ENCODE measurements at regions not wholly inside any gene's neighbourhood (a gene's known extent, or its start where the extent isn't known, plus 50 kb on each side); places are given as distances from the start of the nearest gene placed in this dataset.

GRCh38 chr2:226227341-226227740, 572.3 kb downstream of the IRS1 start:
- Histone ChIP-seq H3K9me3 (ENCODE audit: control insufficient read depth, low read length) (no peaks in the 10 kb centered on the region), H3K27me3 (ENCODE audit: control insufficient read depth, insufficient read depth) (no peaks in the 10 kb centered on the region), H3K4me1 (ENCODE audit: control insufficient read depth, insufficient read depth, low read length) (no peaks in the 10 kb centered on the region), H3K4me3 (ENCODE audit: low read length) (no peak overlapping the region), H3K27ac (ENCODE audit: low read length) (no peak overlapping the region)
- intact Hi-C loops (cut with DNase I): no loop called here
- ATAC-seq (no peak), DNase-seq (no peak)

GRCh38 chr2:226223704-226224103, 575.9 kb downstream of the IRS1 start:
- ATAC-seq (no peak), DNase-seq (no peak)
- intact Hi-C loops (cut with DNase I): loop anchor here in 1 of 4 donors (5.0 kb wide), 1 partner anchor 579 kb away; no protein-coding TSS in a partner anchor
- Histone ChIP-seq H3K27ac (ENCODE audit: low read length) (no peak overlapping the region), H3K9me3 (ENCODE audit: control insufficient read depth, low read length) (no peaks in the 10 kb centered on the region), H3K4me1 (ENCODE audit: control insufficient read depth, insufficient read depth, low read length) (no peaks in the 10 kb centered on the region), H3K27me3 (ENCODE audit: control insufficient read depth, insufficient read depth) (no peaks in the 10 kb centered on the region), H3K4me3 (ENCODE audit: low read length) (no peak overlapping the region)
- WGBS: 91% methylated on average over 2 of the region's 2 CpGs

DNA sequence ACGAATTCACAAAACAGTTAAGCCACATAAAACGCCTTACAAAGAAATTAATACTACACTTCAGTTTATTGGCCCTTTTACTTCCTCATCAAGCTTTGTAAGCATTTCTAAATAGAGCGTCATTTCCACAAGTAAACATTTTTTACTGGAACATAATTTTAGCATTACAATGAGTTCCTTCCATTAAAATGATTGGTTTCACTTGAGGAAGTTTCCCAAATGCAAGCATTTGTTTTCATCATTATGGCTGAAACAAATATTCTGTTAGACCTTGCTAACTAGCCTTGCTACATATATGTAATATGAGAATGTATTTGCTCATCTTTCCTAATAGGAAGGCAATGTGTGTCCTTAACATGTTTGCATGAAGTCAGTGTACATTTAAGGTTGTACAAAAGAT, 579.1 kb downstream of the IRS1 start:
- Histone ChIP-seq H3K27me3 (ENCODE audit: control insufficient read depth, insufficient read depth) (no peaks in the 10 kb centered on the region), H3K4me1 (ENCODE audit: control insufficient read depth, insufficient read depth, low read length) (no peaks in the 10 kb centered on the region), H3K9me3 (ENCODE audit: control insufficient read depth, low read length) (no peaks in the 10 kb centered on the region), H3K4me3 (ENCODE audit: low read length) (no peak overlapping the region), H3K27ac (ENCODE audit: low read length) (no peak overlapping the region)
- 74% methylated on average over 3 of the region's 3 CpGs for WGBS
- intact Hi-C loops (cut with DNase I): loop anchor here in 1 of 4 donors (5.0 kb wide), 1 partner anchor 582 kb away; no protein-coding TSS in a partner anchor
- DNase-seq (no peak), ATAC-seq (no peak)

GRCh38 chr2:226217191-226217590, 582.4 kb downstream of the IRS1 start:
- Histone ChIP-seq H3K27me3 (ENCODE audit: control insufficient read depth, insufficient read depth) (no peaks in the 10 kb centered on the region), H3K4me1 (ENCODE audit: control insufficient read depth, insufficient read depth, low read length) (no peaks in the 10 kb centered on the region), H3K4me3 (ENCODE audit: low read length) (no peak overlapping the region), H3K27ac (ENCODE audit: low read length) (no peak overlapping the region), H3K9me3 (ENCODE audit: control insufficient read depth, low read length) (no peaks in the 10 kb centered on the region)
- no peak for ATAC-seq
- 58% methylated on average over 1 of the region's 1 CpG for whole genome bisulfite sequencing
- DNase-seq: no peak
- intact Hi-C loops (cut with DNase I): loop anchor here in 3 of 4 donors (5.0 to 10.0 kb wide), 2 partner anchors 578 to 580 kb away; partner anchors contain the start of gene IRS1 (in 3 of the 3)

DNA sequence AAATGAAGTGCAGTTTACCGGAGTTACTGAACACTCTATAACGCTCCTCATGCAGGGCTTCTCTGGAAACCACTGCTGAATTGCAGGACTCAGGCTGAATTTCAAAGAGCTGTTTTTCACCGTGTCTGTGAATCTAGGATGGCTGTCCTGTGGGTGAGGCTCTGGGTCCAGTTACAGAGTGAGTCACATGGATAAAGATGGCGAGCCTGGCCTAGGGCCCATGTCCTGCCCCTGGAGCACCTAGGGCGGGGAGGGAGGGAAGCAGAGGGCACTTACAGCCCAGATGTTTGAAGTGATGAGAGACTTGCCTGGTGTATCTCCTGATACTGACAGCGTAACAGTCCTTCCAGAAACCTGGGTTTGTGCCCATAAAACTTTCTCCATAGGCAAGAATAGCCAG, 583.0 kb downstream of the IRS1 start:
- Histone ChIP-seq H3K27ac (ENCODE audit: low read length) (no peak overlapping the region), H3K4me1 (ENCODE audit: control insufficient read depth, insufficient read depth, low read length) (no peaks in the 10 kb centered on the region), H3K9me3 (ENCODE audit: control insufficient read depth, low read length) (no peaks in the 10 kb centered on the region), H3K27me3 (ENCODE audit: control insufficient read depth, insufficient read depth) (no peaks in the 10 kb centered on the region), H3K4me3 (ENCODE audit: low read length) (no peak overlapping the region)
- WGBS: 92% methylated on average over 6 of the region's 6 CpGs
- intact Hi-C loops (cut with DNase I): loop anchor here in 3 of 4 donors (5.0 to 10.0 kb wide), 2 partner anchors 578 to 581 kb away; partner anchors contain the start of gene IRS1 (in 3 of the 3)
- peak in 1 of 3 donors; percentile 28 for DNase-seq
- ATAC-seq: no peak

DNA sequence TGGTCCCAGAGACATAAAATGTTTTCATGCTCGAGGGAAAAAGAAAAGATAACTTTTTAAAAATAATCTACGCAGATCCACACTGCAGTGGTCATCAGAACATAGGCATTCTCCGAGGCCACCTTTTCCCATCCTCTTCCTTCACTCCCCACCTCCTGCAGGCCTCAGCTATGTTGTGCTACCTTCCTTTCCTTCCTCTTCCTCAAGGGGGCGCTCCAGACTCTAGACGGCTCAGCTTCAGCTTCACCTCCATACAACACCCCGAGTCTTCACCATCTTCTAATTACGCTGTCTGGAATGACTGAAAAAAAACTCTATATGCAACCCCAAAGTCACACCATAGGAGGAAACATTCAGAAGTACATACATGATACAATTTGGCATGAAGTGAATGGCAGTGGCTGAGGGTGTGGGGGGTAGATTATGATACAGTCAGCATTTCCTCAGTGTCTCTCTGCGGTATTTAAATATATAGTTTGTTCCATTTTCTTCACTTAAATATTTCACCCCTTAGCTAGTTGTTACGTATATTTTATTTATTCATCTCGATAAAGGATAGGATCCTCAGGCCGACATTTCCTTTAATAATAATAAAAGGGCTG, 583.6 kb downstream of the IRS1 start:
- 59% methylated on average over 11 of the region's 11 CpGs for WGBS
- H3K27ac ChIP-seq (ENCODE audit: low read length): no peak overlapping the region
- H3K9me3 ChIP-seq (ENCODE audit: control insufficient read depth, low read length): no peaks in the 10 kb centered on the region
- no peaks in the 10 kb centered on the region for H3K4me1 ChIP-seq (ENCODE audit: control insufficient read depth, insufficient read depth, low read length)
- ATAC-seq (peak; percentile 71 to 86), DNase-seq (peak; percentile 27 to 52 (median 38))
- intact Hi-C loops (cut with DNase I): loop anchor here in 3 of 4 donors (5.0 to 10.0 kb wide), 2 partner anchors 579 to 581 kb away; partner anchors contain the start of gene IRS1 (in 3 of the 3)
- H3K27me3 ChIP-seq (ENCODE audit: control insufficient read depth, insufficient read depth): no peaks in the 10 kb centered on the region
- H3K4me3 ChIP-seq (ENCODE audit: low read length): no peak overlapping the region

GRCh38 chr2:226213717-226214116, 585.9 kb downstream of the IRS1 start:
- no peaks in the 10 kb centered on the region for H3K27me3 ChIP-seq (ENCODE audit: control insufficient read depth, insufficient read depth)
- intact Hi-C loops (cut with DNase I): loop anchor here in 1 of 4 donors (10.0 kb wide), 1 partner anchor 581 kb away; the partner anchor contains the start of gene IRS1
- DNase-seq (no peak), ATAC-seq (no peak)
- no peak overlapping the region for H3K4me3 ChIP-seq (ENCODE audit: low read length)
- WGBS: 67% methylated on average over 4 of the region's 4 CpGs
- H3K27ac ChIP-seq (ENCODE audit: low read length): no peak overlapping the region
- no peaks in the 10 kb centered on the region for H3K4me1 ChIP-seq (ENCODE audit: control insufficient read depth, insufficient read depth, low read length)
- H3K9me3 ChIP-seq (ENCODE audit: control insufficient read depth, low read length): no peaks in the 10 kb centered on the region

DNA sequence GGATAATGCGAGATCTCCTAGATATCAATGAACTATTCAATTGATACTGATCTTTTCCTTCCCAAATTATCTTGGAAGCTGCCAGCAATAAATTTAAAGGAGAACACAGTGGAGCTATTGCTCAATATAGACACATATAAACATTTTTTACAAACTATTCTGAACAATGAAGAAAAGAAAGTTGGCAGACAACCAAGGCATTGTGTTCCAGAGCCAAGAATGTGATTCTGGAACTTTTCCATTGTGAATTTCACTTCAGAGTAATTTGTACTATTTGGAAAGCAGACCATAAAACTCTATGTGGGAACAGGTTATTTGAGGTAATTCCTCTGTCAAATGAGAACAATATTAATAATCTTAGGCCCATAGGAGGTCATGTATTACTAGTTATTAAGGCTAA, 588.2 kb downstream of the IRS1 start:
- intact Hi-C loops (cut with DNase I): loop anchor here in 1 of 4 donors (10.0 kb wide), 1 partner anchor 583 kb away; the partner anchor contains the start of gene IRS1
- WGBS: 41% methylated on average over 1 of the region's 1 CpG
- Histone ChIP-seq H3K4me1 (ENCODE audit: control insufficient read depth, insufficient read depth, low read length) (no peaks in the 10 kb centered on the region), H3K9me3 (ENCODE audit: control insufficient read depth, low read length) (no peaks in the 10 kb centered on the region), H3K4me3 (ENCODE audit: low read length) (no peak overlapping the region), H3K27ac (ENCODE audit: low read length) (no peak overlapping the region), H3K27me3 (ENCODE audit: control insufficient read depth, insufficient read depth) (no peaks in the 10 kb centered on the region)
- no peak for DNase-seq
- no peak for ATAC-seq

DNA sequence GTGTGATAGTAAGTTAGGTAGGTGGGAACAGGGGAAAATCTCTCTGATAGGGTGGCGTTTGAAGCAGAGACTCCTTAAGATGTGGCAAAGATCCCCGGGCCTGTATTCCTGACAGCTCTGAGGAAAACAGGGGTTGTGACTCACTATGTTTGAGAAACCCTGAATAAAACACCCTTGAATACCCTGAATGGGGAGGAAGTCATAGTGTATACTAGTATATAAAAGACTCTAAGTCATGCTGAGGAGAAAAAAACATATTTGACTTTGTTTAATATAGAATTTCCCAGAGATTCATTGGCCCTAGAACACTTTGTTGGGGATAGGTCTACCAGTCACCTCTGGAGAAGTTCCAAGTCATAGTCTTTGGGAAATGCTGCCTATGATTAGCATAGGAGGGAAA, 590.9 kb downstream of the IRS1 start:
- H3K27ac ChIP-seq (ENCODE audit: low read length): no peak overlapping the region
- ATAC-seq (no peak), DNase-seq (no peak)
- no peak overlapping the region for H3K4me3 ChIP-seq (ENCODE audit: low read length)
- H3K4me1 ChIP-seq (ENCODE audit: control insufficient read depth, insufficient read depth, low read length): no peaks in the 10 kb centered on the region
- intact Hi-C loops (cut with DNase I): no loop called here
- no peaks in the 10 kb centered on the region for H3K9me3 ChIP-seq (ENCODE audit: control insufficient read depth, low read length)
- WGBS: 87% methylated on average over 2 of the region's 2 CpGs
- H3K27me3 ChIP-seq (ENCODE audit: control insufficient read depth, insufficient read depth): no peaks in the 10 kb centered on the region

GRCh38 chr2:226207671-226208070, 591.9 kb downstream of the IRS1 start:
- no peaks in the 10 kb centered on the region for H3K9me3 ChIP-seq (ENCODE audit: control insufficient read depth, low read length)
- no peak overlapping the region for H3K27ac ChIP-seq (ENCODE audit: low read length)
- ATAC-seq (no peak), DNase-seq (peak in 1 of 3 donors; percentile 19)
- H3K4me1 ChIP-seq (ENCODE audit: control insufficient read depth, insufficient read depth, low read length): no peaks in the 10 kb centered on the region
- no peaks in the 10 kb centered on the region for H3K27me3 ChIP-seq (ENCODE audit: control insufficient read depth, insufficient read depth)
- intact Hi-C loops (cut with DNase I): no loop called here
- 49% methylated on average over 5 of the region's 5 CpGs for WGBS
- H3K4me3 ChIP-seq (ENCODE audit: low read length): no peak overlapping the region

DNA sequence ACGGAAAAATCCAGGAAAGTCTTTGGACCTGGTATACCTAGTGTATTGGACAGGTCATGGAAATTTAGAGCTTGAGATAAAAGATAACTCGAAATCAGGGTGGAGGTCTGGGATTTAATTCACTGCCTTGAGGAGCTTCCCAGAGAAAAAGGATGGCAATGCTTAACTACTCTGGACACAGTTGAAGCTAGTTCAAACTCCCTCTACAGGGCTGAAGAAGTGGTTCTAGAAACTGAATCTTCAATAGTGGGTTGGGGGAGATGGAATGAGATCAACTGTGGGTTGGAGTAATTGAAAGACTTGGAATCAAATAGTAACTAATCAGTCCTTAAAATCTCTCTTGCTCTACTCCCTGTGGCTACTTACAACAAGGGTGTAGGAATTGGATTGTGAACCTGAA, 600.1 kb downstream of the IRS1 start:
- no peak for DNase-seq
- WGBS: 87% methylated on average over 2 of the region's 2 CpGs
- H3K27me3 ChIP-seq (ENCODE audit: control insufficient read depth, insufficient read depth): no peaks in the 10 kb centered on the region
- H3K27ac ChIP-seq (ENCODE audit: low read length): no peak overlapping the region
- no peaks in the 10 kb centered on the region for H3K4me1 ChIP-seq (ENCODE audit: control insufficient read depth, insufficient read depth, low read length)
- intact Hi-C loops (cut with DNase I): no loop called here
- ATAC-seq: no peak
- H3K9me3 ChIP-seq (ENCODE audit: control insufficient read depth, low read length): no peaks in the 10 kb centered on the region
- no peak overlapping the region for H3K4me3 ChIP-seq (ENCODE audit: low read length)
